ENCODE measurements at regions not wholly inside any gene's neighbourhood (a gene's known extent, or its start where the extent isn't known, plus 50 kb on each side); places are given as distances from the start of the nearest gene placed in this dataset.

DNA sequence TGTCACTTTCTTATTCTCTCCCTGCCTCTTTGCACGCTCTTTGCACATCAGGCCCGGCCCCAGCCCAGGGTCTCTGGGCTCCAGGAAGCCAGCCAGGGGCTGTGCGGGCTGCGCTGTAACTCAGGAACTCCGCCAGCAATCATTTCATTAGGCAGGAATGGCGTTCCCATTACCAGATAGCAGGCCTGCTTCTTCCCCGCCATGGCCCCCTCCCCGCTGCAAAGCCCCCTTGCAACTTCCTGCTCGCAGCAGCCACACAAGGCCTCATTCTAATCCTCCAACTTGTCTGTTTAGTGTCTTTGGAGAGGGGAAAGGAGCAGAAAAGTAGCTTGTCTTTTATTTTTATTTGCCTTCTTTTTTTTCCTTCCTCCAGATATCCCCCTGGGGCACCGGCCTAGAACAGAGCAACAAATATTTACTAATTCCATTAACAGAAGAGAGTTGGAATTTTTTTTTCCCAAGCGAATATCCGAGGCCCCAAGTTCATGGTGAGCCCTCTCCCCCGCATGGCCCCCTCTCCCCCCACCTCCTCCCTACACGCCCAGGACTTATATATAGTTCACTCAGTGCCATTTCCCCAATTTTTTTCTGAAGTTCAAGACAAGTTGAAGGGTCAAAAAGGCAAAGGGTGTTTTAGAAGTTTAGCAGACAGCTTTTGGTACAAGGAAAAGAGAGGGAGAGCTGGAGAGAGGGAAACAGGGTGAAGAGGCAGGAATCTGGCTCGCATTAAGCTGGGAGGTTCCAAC is 329.4 kb upstream of the TBX3 start:
- no peaks in the 10 kb centered on the region for H3K9me3 ChIP-seq
- TF ChIP-seq, protein P1, sequence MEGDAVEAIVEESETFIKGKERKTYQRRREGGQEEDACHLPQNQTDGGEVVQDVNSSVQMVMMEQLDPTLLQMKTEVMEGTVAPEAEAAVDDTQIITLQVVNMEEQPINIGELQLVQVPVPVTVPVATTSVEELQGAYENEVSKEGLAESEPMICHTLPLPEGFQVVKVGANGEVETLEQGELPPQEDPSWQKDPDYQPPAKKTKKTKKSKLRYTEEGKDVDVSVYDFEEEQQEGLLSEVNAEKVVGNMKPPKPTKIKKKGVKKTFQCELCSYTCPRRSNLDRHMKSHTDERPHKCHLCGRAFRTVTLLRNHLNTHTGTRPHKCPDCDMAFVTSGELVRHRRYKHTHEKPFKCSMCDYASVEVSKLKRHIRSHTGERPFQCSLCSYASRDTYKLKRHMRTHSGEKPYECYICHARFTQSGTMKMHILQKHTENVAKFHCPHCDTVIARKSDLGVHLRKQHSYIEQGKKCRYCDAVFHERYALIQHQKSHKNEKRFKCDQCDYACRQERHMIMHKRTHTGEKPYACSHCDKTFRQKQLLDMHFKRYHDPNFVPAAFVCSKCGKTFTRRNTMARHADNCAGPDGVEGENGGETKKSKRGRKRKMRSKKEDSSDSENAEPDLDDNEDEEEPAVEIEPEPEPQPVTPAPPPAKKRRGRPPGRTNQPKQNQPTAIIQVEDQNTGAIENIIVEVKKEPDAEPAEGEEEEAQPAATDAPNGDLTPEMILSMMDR (IDR thresholded peaks at IDR 0.05), result no peak
- ATAC-seq, result no peak
- H3K27ac ChIP-seq, result no peak overlapping the region
- H3K36me3 ChIP-seq, result no peaks in the 10 kb centered on the region
- H3K27me3 ChIP-seq, result no peaks in the 10 kb centered on the region
- WGBS (ENCODE audit: insufficient coverage, low coverage, low lambda C conversion rate, missing lambda C conversion rate), result 47% methylated on average over 15 of the region's 15 CpGs
- DNase-seq, result no peak
- no peak overlapping the region for H3K4me3 ChIP-seq
- intact Hi-C loops (cut with DNase I), result no loop called here
- H3K4me1 ChIP-seq, result no peaks in the 10 kb centered on the region

DNA sequence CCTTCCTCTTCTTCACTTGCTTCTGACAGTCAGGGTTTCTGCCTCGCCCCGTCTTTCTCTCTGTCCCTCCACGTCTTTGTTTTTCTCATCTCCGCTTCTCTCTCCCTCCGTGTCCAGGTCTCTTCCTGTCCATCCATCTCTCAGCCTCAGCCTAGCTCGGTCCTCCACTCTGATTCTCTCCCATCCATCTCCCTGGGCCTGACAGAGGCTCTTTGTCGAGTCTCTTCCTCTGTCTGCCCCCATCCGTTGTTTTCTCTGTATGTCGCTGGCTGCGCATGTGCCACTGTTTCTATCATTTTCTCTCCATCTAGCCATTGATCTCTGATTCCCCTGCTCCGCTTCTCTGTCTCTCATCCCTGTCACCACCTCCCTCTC is 328.9 kb upstream of the TBX3 start:
- no peaks in the 10 kb centered on the region for H3K36me3 ChIP-seq
- DNase-seq (no peak), ATAC-seq (no peak)
- WGBS (ENCODE audit: insufficient coverage, low coverage, low lambda C conversion rate, missing lambda C conversion rate), result 64% methylated on average over 11 of the region's 11 CpGs
- H3K4me1 ChIP-seq, result no peaks in the 10 kb centered on the region
- TF ChIP-seq, protein P1 (IDR thresholded peaks at IDR 0.05), result no peak
- TF ChIP-seq POLR2A (IDR thresholded peaks at IDR 0.05), result no peak
- H3K27me3 ChIP-seq, result no peaks in the 10 kb centered on the region
- no peak overlapping the region for H3K27ac ChIP-seq
- no peak overlapping the region for H3K4me3 ChIP-seq
- no peaks in the 10 kb centered on the region for H3K9me3 ChIP-seq
- intact Hi-C loops (cut with DNase I), result no loop called here

DNA sequence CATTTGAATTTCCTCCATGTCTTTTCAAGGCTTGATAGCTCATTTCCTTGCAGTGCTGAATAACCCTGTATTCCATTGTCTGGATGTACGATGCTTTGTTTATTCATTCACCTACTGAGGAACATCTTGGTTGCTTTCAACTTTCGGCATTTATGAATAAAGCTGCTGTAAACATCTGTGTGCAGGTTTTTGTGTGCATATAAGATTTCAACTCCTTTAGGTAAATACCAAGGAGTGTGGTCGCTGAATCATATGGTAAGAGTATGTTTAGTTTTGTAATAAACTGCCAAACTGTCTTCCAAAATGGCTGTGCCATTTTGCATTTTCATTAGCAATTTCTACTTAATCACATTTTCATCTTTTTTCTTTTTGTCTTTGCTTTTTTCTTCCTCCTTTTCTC is 327.7 kb upstream of the TBX3 start:
- no peaks in the 10 kb centered on the region for H3K9me3 ChIP-seq
- H3K36me3 ChIP-seq, result no peaks in the 10 kb centered on the region
- ATAC-seq (no peak), DNase-seq (no peak)
- no peak overlapping the region for H3K27ac ChIP-seq
- no peaks in the 10 kb centered on the region for H3K27me3 ChIP-seq
- H3K4me1 ChIP-seq, result no peaks in the 10 kb centered on the region
- intact Hi-C loops (cut with DNase I), result no loop called here
- TF ChIP-seq POLR2A (IDR thresholded peaks at IDR 0.05), result no peak
- TF ChIP-seq, protein P1 (IDR thresholded peaks at IDR 0.05), result no peak
- WGBS (ENCODE audit: insufficient coverage, low coverage, low lambda C conversion rate, missing lambda C conversion rate), result 90% methylated on average over 3 of the region's 3 CpGs
- H3K4me3 ChIP-seq, result no peak overlapping the region

DNA sequence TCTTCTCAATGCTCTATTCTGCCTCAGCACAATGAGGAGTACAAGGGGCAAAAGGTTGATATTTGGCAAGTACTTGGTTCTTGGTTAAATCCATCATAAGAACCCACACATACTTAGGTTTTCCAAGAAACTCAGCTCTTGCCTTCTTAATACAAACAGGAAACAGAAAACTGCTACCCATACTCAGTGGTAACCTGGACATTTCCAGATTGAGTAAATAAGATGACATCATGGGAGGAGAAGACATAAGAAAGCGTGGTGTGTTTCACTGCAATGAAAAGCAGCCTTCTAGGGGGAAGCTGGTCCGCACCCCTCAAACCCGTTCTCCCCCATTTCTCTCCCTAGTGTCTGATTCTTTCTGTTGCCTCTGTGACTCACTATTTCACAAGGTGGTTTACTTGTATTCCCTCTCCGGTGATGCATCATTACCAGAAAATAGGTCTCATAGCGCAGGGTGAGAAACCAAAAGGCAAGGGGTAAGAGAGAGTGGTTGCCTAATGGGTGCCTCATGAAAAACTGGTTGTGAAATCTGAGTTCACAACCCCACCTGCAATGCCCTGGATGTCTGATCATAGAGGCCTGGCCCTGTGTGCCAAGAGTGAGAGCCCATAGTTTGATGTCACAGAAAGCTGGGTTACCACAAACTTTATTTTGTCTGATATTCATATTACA is 326.5 kb upstream of the TBX3 start:
- no peaks in the 10 kb centered on the region for H3K36me3 ChIP-seq
- H3K27me3 ChIP-seq, result no peaks in the 10 kb centered on the region
- 72% methylated on average over 5 of the region's 5 CpGs for WGBS (ENCODE audit: insufficient coverage, low coverage, low lambda C conversion rate, missing lambda C conversion rate)
- ATAC-seq, result peak; percentile 88 to 97 (median 94)
- H3K9me3 ChIP-seq, result no peaks in the 10 kb centered on the region
- H3K4me3 ChIP-seq, result no peak overlapping the region
- peak; percentile 37 to 70 (median 68) for DNase-seq
- intact Hi-C loops (cut with DNase I), result no loop called here
- H3K4me1 ChIP-seq, result no peaks in the 10 kb centered on the region
- TF ChIP-seq, protein P1 (IDR thresholded peaks at IDR 0.05), result no peak
- TF ChIP-seq POLR2A (IDR thresholded peaks at IDR 0.05), result no peak
- H3K27ac ChIP-seq, result peak overlapping the region in 1 of 3 donors; percentile 16
